Spleen (tissue), 7 donors: ENCODE measurements at regions not wholly inside any gene's neighbourhood (a gene's known extent, or its start where the extent isn't known, plus 50 kb on each side); places are given as distances from the start of the nearest gene placed in this dataset.

Source experiments
- POLR2A ChIP-seq, 3 donors: fragments of 450-650 bp; IDR thresholded peaks; one replicate each; pipeline ENCODE4 v1.5.1; 2017; ENCODE audit warnings: antibody characterized with exemption in 3 of 3, mild to moderate bottlenecking in 1 of 3
- POLR2AphosphoS5 ChIP-seq, 3 donors: sonication (generic); formaldehyde crosslinking; IDR thresholded peaks; one replicate each; pipeline ENCODE4 v1.5.1; 2017; ENCODE audit warnings: antibody characterized with exemption in 3 of 3
- TF ChIP-seq, protein P1 (sequence below), 11 experiments: fragments of 200-600 bp in 7 of 11; fragments of 450-650 bp in 4 of 11; sonication (generic) in 4 of 11; IDR thresholded peaks in 8 of 11; conservative IDR thresholded peaks in 3 of 11; 1 replicate in 7 of 11; 2 replicates in 4 of 11; pipeline versions ENCODE4 v1.4.0 to v1.8.0; 2016 to 2021; ENCODE audit warnings: antibody characterized with exemption in 11 of 11, inconsistent platforms in 4 of 11, mild to moderate bottlenecking in 1 of 11
- donor health status: DM: no; HTN: no; CAD: no; lungs with moderate emphysema.
- donor health status: DM: no; HTN: no; CAD: no.
- donor health status: DM: no; HTN: no; CAD: no.

GRCh38 chr5:39998518-39998917 lies 573.7 kb upstream of the DAB2 start:
- TF ChIP-seq, protein P1, sequence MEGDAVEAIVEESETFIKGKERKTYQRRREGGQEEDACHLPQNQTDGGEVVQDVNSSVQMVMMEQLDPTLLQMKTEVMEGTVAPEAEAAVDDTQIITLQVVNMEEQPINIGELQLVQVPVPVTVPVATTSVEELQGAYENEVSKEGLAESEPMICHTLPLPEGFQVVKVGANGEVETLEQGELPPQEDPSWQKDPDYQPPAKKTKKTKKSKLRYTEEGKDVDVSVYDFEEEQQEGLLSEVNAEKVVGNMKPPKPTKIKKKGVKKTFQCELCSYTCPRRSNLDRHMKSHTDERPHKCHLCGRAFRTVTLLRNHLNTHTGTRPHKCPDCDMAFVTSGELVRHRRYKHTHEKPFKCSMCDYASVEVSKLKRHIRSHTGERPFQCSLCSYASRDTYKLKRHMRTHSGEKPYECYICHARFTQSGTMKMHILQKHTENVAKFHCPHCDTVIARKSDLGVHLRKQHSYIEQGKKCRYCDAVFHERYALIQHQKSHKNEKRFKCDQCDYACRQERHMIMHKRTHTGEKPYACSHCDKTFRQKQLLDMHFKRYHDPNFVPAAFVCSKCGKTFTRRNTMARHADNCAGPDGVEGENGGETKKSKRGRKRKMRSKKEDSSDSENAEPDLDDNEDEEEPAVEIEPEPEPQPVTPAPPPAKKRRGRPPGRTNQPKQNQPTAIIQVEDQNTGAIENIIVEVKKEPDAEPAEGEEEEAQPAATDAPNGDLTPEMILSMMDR (IDR thresholded peaks at IDR 0.05 in 8 of 11, conservative IDR thresholded peaks at IDR 0.05 in 3 of 11): no peak
- TF ChIP-seq POLR2A (IDR thresholded peaks at IDR 0.05) (no peak), POLR2AphosphoS5 (IDR thresholded peaks at IDR 0.05) (no peak)
